PC-3 (cell line): ENCODE measurements at regions not wholly inside any gene's neighbourhood (a gene's known extent, or its start where the extent isn't known, plus 50 kb on each side); places are given as distances from the start of the nearest gene placed in this dataset.

Source experiments
- ATAC-seq: fragments of 200-7000 bp; cut with Tn5 transposase; 2 replicates; pipeline ENCODE4 v1.9.1; 2020; ENCODE audit warnings: mild to moderate bottlenecking, moderate library complexity
- BruUV-seq: library from RNA; stranded (reverse); fragments of 400-500 nt; replicated peaks from 2 replicates; lab custom pipeline; 2021; lab: Mats Ljungman, UMichigan
- CTCF ChIA-PET: fragments of 300-600 bp; sonication (Branson Sonifier 250); formaldehyde crosslinking; loops from one replicate; lab custom pipeline; 2022; ENCODE audit warnings: antibody characterized with exemption; lab: Charles Lee
- POLR2A ChIA-PET: fragments of 300-600 bp; sonication (Branson Sonifier 250); formaldehyde crosslinking; loops from one replicate; lab custom pipeline; 2022; ENCODE audit warnings: antibody characterized with exemption; ENCODE audit not compliant: unreplicated experiment; lab: Charles Lee
- DNase-seq: peaks from one replicate; pipeline ENCODE4 v3.0.0-alpha.2; 2015
- H2AFZ ChIP-seq: fragments of 300-600 bp; sonication (generic); 2 replicates; pipeline ENCODE4 v1.6.0; 2016; ENCODE audit warnings: antibody characterized with exemption, low read length
- H3F3A ChIP-seq: fragments of 300-600 bp; sonication (generic); one replicate; pipeline ENCODE4 v1.6.0; 2017; ENCODE audit warnings: antibody characterized with exemption, low read length, control low read depth, mild to moderate bottlenecking; ENCODE audit not compliant: unreplicated experiment
- H3K27ac ChIP-seq: fragments of 300-600 bp; sonication (generic); 2 replicates; pipeline ENCODE4 v1.5.1; 2016; ENCODE audit warnings: mild to moderate bottlenecking, low read length
- H3K27me3 ChIP-seq: fragments of 300-600 bp; sonication (generic); 2 replicates; pipeline ENCODE4 v1.6.1; 2016; ENCODE audit warnings: low read length, mixed read lengths
- H3K36me3 ChIP-seq: fragments of 300-600 bp; sonication (generic); 2 replicates; pipeline ENCODE4 v1.6.1; 2016; ENCODE audit warnings: low read depth, mixed run types, low read length, mixed read lengths
- H3K4me1 ChIP-seq: fragments of 300-600 bp; sonication (generic); 2 replicates; pipeline ENCODE4 v1.5.1; 2016; ENCODE audit warnings: low read length; ENCODE audit not compliant: insufficient read depth
- H3K4me2 ChIP-seq: fragments of 300-600 bp; sonication (generic); 2 replicates; pipeline ENCODE4 v1.6.0; 2016; ENCODE audit warnings: low read length
- H3K4me3 ChIP-seq: fragments of 300-600 bp; sonication (generic); 2 replicates; pipeline ENCODE4 v1.5.1; 2016; ENCODE audit warnings: mild to moderate bottlenecking, low read length, mixed read lengths
- H3K79me2 ChIP-seq: fragments of 300-600 bp; sonication (generic); 2 replicates; pipeline ENCODE4 v1.6.1; 2017; ENCODE audit warnings: low read length, mixed read lengths
- H3K9ac ChIP-seq: fragments of 300-600 bp; sonication (generic); 2 replicates; pipeline ENCODE4 v1.6.0; 2016; ENCODE audit warnings: mild to moderate bottlenecking, low read length
- H3K9me2 ChIP-seq: fragments of 300-600 bp; sonication (generic); replicated peaks from 2 replicates; pipeline ENCODE4 v1.6.1; 2016; ENCODE audit warnings: mixed run types, low read length, mixed read lengths
- H3K9me3 ChIP-seq: fragments of 300-600 bp; sonication (generic); 2 replicates; pipeline ENCODE4 v1.6.1; 2016; ENCODE audit warnings: low read length, mixed read lengths
- H4K20me1 ChIP-seq: fragments of 300-600 bp; sonication (generic); 2 replicates; pipeline ENCODE4 v1.6.1; 2016; ENCODE audit warnings: low read length, mixed read lengths
- EZH2 ChIP-seq: fragments of 300-600 bp; sonication (generic); IDR thresholded peaks from one replicate; pipeline ENCODE4 v1.6.1; 2017; ENCODE audit warnings: antibody characterized with exemption, mild to moderate bottlenecking, low read length; ENCODE audit not compliant: unreplicated experiment
- EZH2phosphoT487 ChIP-seq: fragments of 300-600 bp; sonication (generic); IDR thresholded peaks from 2 replicates; pipeline ENCODE4 v1.6.1; 2018; ENCODE audit warnings: mild to moderate bottlenecking, antibody characterized with exemption, low read length, borderline replicate concordance
- intact Hi-C: fragments of 100-400 bp; cut with micrococcal nuclease; formaldehyde crosslinking; loops from 2 replicates; pipeline ENCODE4 v1.9.0; 2023
- TF ChIP-seq, protein P1 (sequence below): fragments of 300-600 bp; sonication (generic); conservative IDR thresholded peaks from 2 replicates; pipeline ENCODE4 v1.5.1; 2017; ENCODE audit warnings: antibody characterized with exemption, low read depth, mild to moderate bottlenecking, low read length

- Histone ChIP-seq H3K9me2 (no peaks in the 10 kb centered on the region), H3F3A (no peaks in the 10 kb centered on the region), H3K27ac (no peak overlapping the region), H3K4me2 (no peak overlapping the region), H4K20me1 (no peaks in the 10 kb centered on the region), H2AFZ (no peak overlapping the region), H3K4me3 (no peak overlapping the region), H3K9me3 (no peaks in the 10 kb centered on the region), H3K4me1 (peaks cover 6% of the 10 kb centered on the region), H3K27me3 (no peaks in the 10 kb centered on the region), H3K9ac (no peak overlapping the region), H3K79me2 (no peaks in the 10 kb centered on the region), H3K36me3 (no peaks in the 10 kb centered on the region)
- CTCF ChIA-PET = no interaction called here
- TF ChIP-seq, protein P1, sequence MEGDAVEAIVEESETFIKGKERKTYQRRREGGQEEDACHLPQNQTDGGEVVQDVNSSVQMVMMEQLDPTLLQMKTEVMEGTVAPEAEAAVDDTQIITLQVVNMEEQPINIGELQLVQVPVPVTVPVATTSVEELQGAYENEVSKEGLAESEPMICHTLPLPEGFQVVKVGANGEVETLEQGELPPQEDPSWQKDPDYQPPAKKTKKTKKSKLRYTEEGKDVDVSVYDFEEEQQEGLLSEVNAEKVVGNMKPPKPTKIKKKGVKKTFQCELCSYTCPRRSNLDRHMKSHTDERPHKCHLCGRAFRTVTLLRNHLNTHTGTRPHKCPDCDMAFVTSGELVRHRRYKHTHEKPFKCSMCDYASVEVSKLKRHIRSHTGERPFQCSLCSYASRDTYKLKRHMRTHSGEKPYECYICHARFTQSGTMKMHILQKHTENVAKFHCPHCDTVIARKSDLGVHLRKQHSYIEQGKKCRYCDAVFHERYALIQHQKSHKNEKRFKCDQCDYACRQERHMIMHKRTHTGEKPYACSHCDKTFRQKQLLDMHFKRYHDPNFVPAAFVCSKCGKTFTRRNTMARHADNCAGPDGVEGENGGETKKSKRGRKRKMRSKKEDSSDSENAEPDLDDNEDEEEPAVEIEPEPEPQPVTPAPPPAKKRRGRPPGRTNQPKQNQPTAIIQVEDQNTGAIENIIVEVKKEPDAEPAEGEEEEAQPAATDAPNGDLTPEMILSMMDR = no peak
- TF ChIP-seq EZH2 = no peak
- TF ChIP-seq EZH2phosphoT487 = no peak
- DNase-seq (no peak), ATAC-seq (no peak)
- intact Hi-C loops = no loop called here
- BruUV-seq = no TSS peak
- POLR2A ChIA-PET = no interaction called here
Measured at GRCh38 chr5:17075236-17075635, 139.1 kb upstream of the MYO10 start.

DNA sequence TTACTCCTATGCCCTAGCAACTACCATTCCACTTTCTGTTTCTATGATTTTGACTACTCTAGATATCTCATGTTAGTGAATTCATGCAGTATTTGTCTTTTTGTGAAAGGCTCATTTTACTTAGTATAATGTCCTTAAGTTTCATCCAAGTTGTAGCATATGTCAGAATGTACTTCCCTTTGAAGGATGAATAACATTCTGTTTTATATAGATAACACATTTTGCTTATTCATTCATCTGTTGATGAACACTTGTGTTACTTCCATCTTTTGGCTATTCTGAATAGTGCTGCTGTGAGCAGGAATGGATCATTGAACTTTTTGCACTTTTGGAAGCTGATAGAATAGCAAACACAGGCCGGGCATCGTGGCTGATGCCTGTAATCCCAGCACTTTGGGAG, 140.2 kb upstream of the MYO10 start:
- H3K4me2 ChIP-seq = no peak overlapping the region
- ChIA-PET CTCF (no interaction called here), POLR2A (no interaction called here)
- H3K79me2 ChIP-seq = no peaks in the 10 kb centered on the region
- no TSS peak for BruUV-seq
- no peak overlapping the region for H3K4me3 ChIP-seq
- no peaks in the 10 kb centered on the region for H3K9me3 ChIP-seq
- TF ChIP-seq, protein P1 = no peak
- TF ChIP-seq EZH2phosphoT487 = no peak
- DNase-seq (no peak), ATAC-seq (no peak)
- no peaks in the 10 kb centered on the region for H3K9me2 ChIP-seq
- no peak overlapping the region for H3K9ac ChIP-seq
- H3K27ac ChIP-seq = no peak overlapping the region
- no peaks in the 10 kb centered on the region for H3K27me3 ChIP-seq
- H3F3A ChIP-seq = no peaks in the 10 kb centered on the region
- no peaks in the 10 kb centered on the region for H3K36me3 ChIP-seq
- no peaks in the 10 kb centered on the region for H3K4me1 ChIP-seq
- H4K20me1 ChIP-seq = no peaks in the 10 kb centered on the region
- intact Hi-C loops = no loop called here
- H2AFZ ChIP-seq = no peak overlapping the region

DNA sequence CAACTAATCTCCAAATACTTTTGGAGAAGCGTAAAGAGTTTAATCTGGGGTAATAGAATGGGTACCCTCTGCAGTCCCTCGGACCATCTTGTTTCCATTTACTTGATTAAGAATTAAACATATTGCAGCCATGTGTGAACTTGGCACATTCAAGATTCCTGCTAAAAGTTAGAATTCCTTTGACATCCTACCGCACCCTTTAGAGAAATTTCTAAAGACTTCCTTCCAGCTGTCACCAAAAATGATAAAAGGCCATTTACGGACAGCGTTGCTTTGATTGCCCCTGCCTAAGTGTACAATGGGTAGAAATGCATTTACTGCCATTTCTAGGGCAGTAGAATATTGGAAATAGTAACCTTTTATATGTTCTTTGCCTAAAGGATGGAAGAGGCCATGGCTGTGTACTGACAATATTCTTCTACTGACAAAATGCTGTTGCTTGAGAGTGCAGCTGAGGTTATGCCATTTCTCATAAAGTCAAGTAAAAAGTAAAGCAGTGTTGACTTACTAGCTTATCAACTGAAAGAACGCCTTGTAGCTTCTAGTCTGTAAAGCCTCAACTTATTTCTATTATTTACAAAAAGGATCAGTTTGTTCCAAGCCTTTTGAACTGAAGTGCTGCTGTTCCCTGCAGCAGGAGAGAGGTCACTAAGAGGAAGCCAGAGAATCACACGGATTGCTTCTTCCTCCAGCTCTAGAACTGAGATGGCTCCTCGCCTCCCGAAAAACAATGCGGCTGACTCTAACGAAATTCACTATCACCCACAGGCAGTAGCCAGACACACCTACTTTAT, 139.8 kb upstream of the BASP1 start:
- Histone ChIP-seq H3K79me2 (no peaks in the 10 kb centered on the region), H3K4me1 (no peaks in the 10 kb centered on the region), H3K9ac (no peak overlapping the region), H3K4me3 (no peak overlapping the region), H3K9me3 (no peaks in the 10 kb centered on the region), H3F3A (no peaks in the 10 kb centered on the region), H3K27me3 (no peaks in the 10 kb centered on the region), H3K27ac (no peak overlapping the region), H3K4me2 (no peak overlapping the region), H2AFZ (no peak overlapping the region), H4K20me1 (no peaks in the 10 kb centered on the region), H3K9me2 (no peaks in the 10 kb centered on the region), H3K36me3 (no peaks in the 10 kb centered on the region)
- intact Hi-C loops = no loop called here
- TF ChIP-seq EZH2 (no peak), EZH2phosphoT487 (no peak)
- TF ChIP-seq, protein P1 = no peak
- DNase-seq (no peak), ATAC-seq (no peak)
- CTCF ChIA-PET = no interaction called here
- POLR2A ChIA-PET = interaction anchor here (0.6 kb wide), 1 partner anchor 455 kb away, joined by 6 read pairs; no protein-coding TSS in a partner anchor
- BruUV-seq = no TSS peak
